Umbilical cord (tissue), 1 donor: ENCODE measurements at regions not wholly inside any gene's neighbourhood (a gene's known extent, or its start where the extent isn't known, plus 50 kb on each side); places are given as distances from the start of the nearest gene placed in this dataset.
A peak's percentile ranks its signal among the peaks of the same experiment; 100 is the strongest.
"Not testable (repeated sequence)": the region's sequence is repeated elsewhere in the genome, so short reads cannot be mapped to it uniquely, and the experiment has no call there.

Source experiments
- DNase-seq: peaks from one replicate; pipeline ENCODE4 v3.0.0-alpha.2; 2015; ENCODE audit warnings: low spot score

- no peak for DNase-seq
Observed at GRCh38 chr4:110424144-110424543, 51.8 kb upstream of the ENPEP start.

- DNase-seq = no peak
Observed at GRCh38 chr4:110418641-110419040, 57.3 kb upstream of the ENPEP start.

- DNase-seq = no peak
Observed at GRCh38 chr4:110417136-110417535, 58.8 kb upstream of the ENPEP start.

- no peak for DNase-seq
Observed at GRCh38 chr4:110415478-110415877, 60.5 kb upstream of the ENPEP start.

- peak; percentile 23 for DNase-seq
Observed at GRCh38 chr4:110415041-110415440, 60.9 kb upstream of the ENPEP start.

GRCh38 chr4:110414561-110414920 is 61.4 kb upstream of the ENPEP start:
- DNase-seq = no peak

GRCh38 chr4:110413807-110414560 is 62.0 kb upstream of the ENPEP start:
- DNase-seq = peak; percentile 77

- DNase-seq = peak; percentile 52
Observed at GRCh38 chr4:110412354-110413065, 63.4 kb upstream of the ENPEP start.

- no peak for DNase-seq
Observed at GRCh38 chr4:110411574-110412011, 64.4 kb upstream of the ENPEP start.

- not testable (repeated sequence) for DNase-seq
Observed at GRCh38 chr4:110410853-110411573, 64.9 kb upstream of the ENPEP start.

GRCh38 chr4:110400086-110400485 is 75.9 kb upstream of the ENPEP start:
- no peak for DNase-seq

GRCh38 chr4:110399046-110399445 is 76.9 kb upstream of the ENPEP start:
- DNase-seq = not testable (repeated sequence)

GRCh38 chr4:110396963-110397362 is 79.0 kb upstream of the ENPEP start:
- no peak for DNase-seq

- DNase-seq = no peak
Observed at GRCh38 chr4:110395421-110395820, 80.5 kb upstream of the ENPEP start.

GRCh38 chr4:110394871-110395270 is 81.1 kb upstream of the ENPEP start:
- DNase-seq = no peak

GRCh38 chr4:110381784-110382183 is 94.2 kb upstream of the ENPEP start:
- DNase-seq = no peak

GRCh38 chr4:110372485-110372884 is 103.5 kb upstream of the ENPEP start:
- no peak for DNase-seq

GRCh38 chr4:110371016-110371770 is 104.8 kb upstream of the ENPEP start:
- DNase-seq = no peak

- DNase-seq = no peak
Observed at GRCh38 chr4:110368409-110368808, 107.5 kb upstream of the ENPEP start.

- no peak for DNase-seq
Observed at GRCh38 chr4:110367156-110367555, 108.8 kb upstream of the ENPEP start.

GRCh38 chr4:110365761-110366160 is 110.2 kb upstream of the ENPEP start:
- no peak for DNase-seq
